Psoas muscle (tissue), 7 donors: ENCODE measurements at regions not wholly inside any gene's neighbourhood (a gene's known extent, or its start where the extent isn't known, plus 50 kb on each side); places are given as distances from the start of the nearest gene placed in this dataset.

Experiments
- ATAC-seq, 4 donors: fragments of 200-7000 bp; cut with Tn5 transposase; one replicate each; pipeline ENCODE4 v1.9.1; 2020; ENCODE audit warnings: moderate library complexity in 3 of 4, mild to moderate bottlenecking in 2 of 4
- DNase-seq, 2 donors: peaks; one replicate each; pipeline ENCODE4 v3.0.0-alpha.2; 2020
- H3K27ac ChIP-seq: fragments of 200-600 bp; one replicate; pipeline ENCODE4 v1.8.0; 2022
- H3K27me3 ChIP-seq, 3 donors: fragments of 200-600 bp in 1 of 3; one replicate each; pipeline versions ENCODE4 v1.6.1 to v1.8.0; 2013 to 2022; ENCODE audit warnings: low read length in 2 of 3, mild to moderate bottlenecking in 2 of 3, moderate library complexity in 1 of 3; ENCODE audit not compliant: insufficient read depth in 3 of 3
- H3K36me3 ChIP-seq, 2 donors: fragments of 200-600 bp in 1 of 2; one replicate each; pipeline versions ENCODE4 v1.6.1 to v1.8.0; 2013 to 2022; ENCODE audit warnings: low read depth in 1 of 2, mild to moderate bottlenecking in 1 of 2, moderate library complexity in 1 of 2; ENCODE audit not compliant: insufficient read depth in 1 of 2
- H3K4me1 ChIP-seq: fragments of 200-600 bp; one replicate; pipeline ENCODE4 v1.8.0; 2022
- H3K4me3 ChIP-seq: fragments of 200-600 bp; one replicate; pipeline ENCODE4 v1.8.0; 2022; ENCODE audit warnings: mild to moderate bottlenecking
- H3K9me3 ChIP-seq: fragments of 200-600 bp; one replicate; pipeline ENCODE4 v1.8.0; 2022
- CTCF ChIP-seq: fragments of 200-600 bp; IDR thresholded peaks from one replicate; pipeline ENCODE4 v1.8.0; 2022; ENCODE audit warnings: antibody characterized with exemption
- WGBS, 3 donors: extraction: QIAGEN DNeasy Blood & Tissue Kit; methylation state at CpG; one replicate each; pipeline versions ENCODE4 v1.1.6 to v1.1.7; 2013; 5-methylcytosine and 5-hydroxymethylcytosine counted together
- intact Hi-C, 2 donors: fragments of 100-400 bp; cut with DNase I; formaldehyde crosslinking; loops; one replicate each; pipeline versions ENCODE4 v1.11.0 to v1.14.2; 2022
- donor health status: healthy with polysubstance abuse.
- donor health status: DM: no; HTN: no; CAD: no; lungs with moderate emphysema.
- donor health status: Bipolar disorder and iron deficiency.
- donor health status: healthy.
- donor health status: DM: yes; HTN: yes; CAD: no.
- donor health status: DM: no; HTN: no; CAD: no.
- donor health status: DM: yes; HTN: yes; CAD: no.

GRCh38 chr1:193799948-193800690 is 613.7 kb upstream of the B3GALT2 start:
- no peak for TF ChIP-seq CTCF
- Histone ChIP-seq H3K36me3 (no peaks in the 10 kb centered on the region), H3K27ac (no peak overlapping the region), H3K27me3 (no peaks in the 10 kb centered on the region), H3K4me3 (no peak overlapping the region), H3K9me3 (no peaks in the 10 kb centered on the region), H3K4me1 (no peaks in the 10 kb centered on the region)
- intact Hi-C loops: no loop called here
- ATAC-seq (no peak), DNase-seq (no peak)
- WGBS, 3 donors: 74 to 84% (median 80%) methylated on average over 6 of the region's 6 CpGs

GRCh38 chr1:193799371-193799770 is 613.0 kb upstream of the B3GALT2 start:
- H3K27ac ChIP-seq: no peak overlapping the region
- no peak for TF ChIP-seq CTCF
- H3K36me3 ChIP-seq: no peaks in the 10 kb centered on the region
- no peak overlapping the region for H3K4me3 ChIP-seq
- no peaks in the 10 kb centered on the region for H3K4me1 ChIP-seq
- DNase-seq (no peak), ATAC-seq (no peak)
- WGBS, 3 donors: 76 to 90% (median 76%) methylated on average over 2 of the region's 2 CpGs
- intact Hi-C loops: no loop called here
- no peaks in the 10 kb centered on the region for H3K9me3 ChIP-seq
- no peaks in the 10 kb centered on the region for H3K27me3 ChIP-seq

- no peak overlapping the region for H3K27ac ChIP-seq
- no peak overlapping the region for H3K4me3 ChIP-seq
- WGBS, 3 donors: 60 to 61% (median 60%) methylated on average over 4 of the region's 4 CpGs
- no peak for ATAC-seq
- no peaks in the 10 kb centered on the region for H3K27me3 ChIP-seq
- TF ChIP-seq CTCF: no peak
- DNase-seq: no peak
- H3K4me1 ChIP-seq: no peaks in the 10 kb centered on the region
- H3K36me3 ChIP-seq: no peaks in the 10 kb centered on the region
- intact Hi-C loops: no loop called here
- no peaks in the 10 kb centered on the region for H3K9me3 ChIP-seq
Measured at GRCh38 chr1:193794239-193794638, 607.8 kb upstream of the B3GALT2 start.

- DNase-seq: no peak
- no peak for ATAC-seq
- no peaks in the 10 kb centered on the region for H3K4me1 ChIP-seq
- no peak overlapping the region for H3K4me3 ChIP-seq
- 49 to 59% (median 56%) methylated on average over 3 of the region's 3 CpGs for WGBS, 3 donors
- no peaks in the 10 kb centered on the region for H3K9me3 ChIP-seq
- no peak overlapping the region for H3K27ac ChIP-seq
- TF ChIP-seq CTCF: no peak
- intact Hi-C loops: no loop called here
- no peaks in the 10 kb centered on the region for H3K27me3 ChIP-seq
- no peaks in the 10 kb centered on the region for H3K36me3 ChIP-seq
Measured at GRCh38 chr1:193791746-193792145, 605.3 kb upstream of the B3GALT2 start.

GRCh38 chr1:193787061-193787460 is 600.6 kb upstream of the B3GALT2 start:
- ATAC-seq: no peak
- H3K9me3 ChIP-seq: no peaks in the 10 kb centered on the region
- no peaks in the 10 kb centered on the region for H3K4me1 ChIP-seq
- TF ChIP-seq CTCF: no peak
- WGBS, 3 donors: 42 to 81% (median 56%) methylated on average over 2 of the region's 2 CpGs
- H3K4me3 ChIP-seq: no peak overlapping the region
- intact Hi-C loops: no loop called here
- no peak overlapping the region for H3K27ac ChIP-seq
- no peak for DNase-seq
- no peaks in the 10 kb centered on the region for H3K36me3 ChIP-seq
- H3K27me3 ChIP-seq: no peaks in the 10 kb centered on the region
